Uterus (tissue), 2 donors: ENCODE measurements at regions not wholly inside any gene's neighbourhood (a gene's known extent, or its start where the extent isn't known, plus 50 kb on each side); places are given as distances from the start of the nearest gene placed in this dataset.
"Not testable (repeated sequence)": the region's sequence is repeated elsewhere in the genome, so short reads cannot be mapped to it uniquely, and the experiment has no call there.

Experiments
- CTCF ChIP-seq, 4 experiments: fragments of 200-600 bp in 2 of 4; fragments of 450-650 bp in 2 of 4; sonication (generic) in 2 of 4; IDR thresholded peaks; one replicate each; pipeline ENCODE4 v1.5.1; 2016 to 2019; ENCODE audit warnings: antibody characterized with exemption in 4 of 4, mild to moderate bottlenecking in 2 of 4, moderate library complexity in 1 of 4
- POLR2A ChIP-seq, 2 donors: fragments of 450-650 bp; IDR thresholded peaks; one replicate each; pipeline ENCODE4 v1.6.1; 2016; ENCODE audit warnings: antibody characterized with exemption in 2 of 2, mild to moderate bottlenecking in 1 of 2, moderate library complexity in 1 of 2

DNA sequence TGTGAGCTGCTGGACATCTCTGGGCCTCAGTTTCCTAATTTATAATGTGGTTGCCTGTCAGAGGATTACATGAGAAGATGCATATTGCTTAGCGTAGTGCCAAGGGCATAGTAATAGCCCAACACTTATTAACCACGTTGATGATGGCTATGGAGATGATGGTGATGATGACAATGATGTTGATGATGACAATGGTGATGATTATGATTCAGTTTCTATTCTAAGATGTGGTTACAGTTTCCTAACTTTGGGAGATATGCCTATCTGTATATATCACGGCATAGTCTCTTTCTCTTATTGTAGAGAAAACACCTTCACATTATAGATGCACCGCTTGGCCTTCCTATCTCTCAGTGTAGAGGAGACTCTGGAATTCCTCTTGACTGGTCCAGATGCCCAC, 311.9 kb upstream of the PLGLB2 start:
- not testable (repeated sequence) for TF ChIP-seq CTCF, POLR2A (IDR thresholded peaks at IDR 0.05)
